Prostate gland (tissue), 2 donors: ENCODE measurements at regions not wholly inside any gene's neighbourhood (a gene's known extent, or its start where the extent isn't known, plus 50 kb on each side); places are given as distances from the start of the nearest gene placed in this dataset.

ENCODE experiments used
- DNase-seq: peaks from one replicate; pipeline ENCODE4 v3.0.0-alpha.2; 2019; ENCODE audit warnings: low spot score
- H3K27ac ChIP-seq, 2 donors: fragments of 200-600 bp; sonication (generic); 2 replicates each; pipeline ENCODE4 v1.5.1; 2017 to 2019
- H3K27me3 ChIP-seq: fragments of 200-600 bp; sonication (generic); replicated peaks from 2 replicates; pipeline ENCODE4 v1.5.1; 2019; ENCODE audit not compliant: insufficient read depth
- H3K36me3 ChIP-seq, 2 donors: fragments of 200-600 bp; sonication (generic); 1 replicate in 1 of 2; 2 replicates in 1 of 2; pipeline versions ENCODE4 v1.5.1 to v1.8.1; 2017 to 2019
- H3K4me1 ChIP-seq: fragments of 200-600 bp; sonication (generic); replicated peaks from 2 replicates; pipeline ENCODE4 v1.5.1; 2019
- H3K4me3 ChIP-seq, 2 donors: fragments of 200-600 bp; sonication (generic); 2 replicates each; pipeline ENCODE4 v1.5.1; 2017 to 2019
- H3K9me3 ChIP-seq: fragments of 200-600 bp; sonication (generic); 2 replicates; pipeline ENCODE4 v1.5.1; 2017
- CTCF ChIP-seq, 4 experiments: fragments of 200-600 bp in 2 of 4; fragments of 450-650 bp in 2 of 4; sonication (generic) in 2 of 4; IDR thresholded peaks; 1 replicate in 3 of 4; 2 replicates in 1 of 4; pipeline ENCODE4 v1.5.1; 2016 to 2019; ENCODE audit warnings: antibody characterized with exemption in 4 of 4, mild to moderate bottlenecking in 2 of 4, moderate library complexity in 2 of 4
- POLR2A ChIP-seq: fragments of 450-650 bp; IDR thresholded peaks from one replicate; pipeline ENCODE4 v1.6.1; 2016; ENCODE audit warnings: antibody characterized with exemption, mild to moderate bottlenecking
- POLR2AphosphoS5 ChIP-seq: sonication (generic); formaldehyde crosslinking; IDR thresholded peaks from one replicate; pipeline ENCODE4 v1.6.1; 2017; ENCODE audit warnings: antibody characterized with exemption
- WGBS: methylation state at CpG from one replicate; pipeline ENCODE4 v1.1.5; 2018; 5-methylcytosine and 5-hydroxymethylcytosine counted together
- intact Hi-C: fragments of 100-400 bp; cut with DNase I; formaldehyde crosslinking; loops from one replicate; pipeline ENCODE4 v1.14.2; 2022

- Histone ChIP-seq H3K36me3 (no peaks in the 10 kb centered on the region), H3K4me1 (no peaks in the 10 kb centered on the region), H3K4me3 (no peak overlapping the region), H3K27ac (no peak overlapping the region), H3K27me3 (no peaks in the 10 kb centered on the region), H3K9me3 (no peaks in the 10 kb centered on the region)
- TF ChIP-seq POLR2A (no peak), CTCF (IDR thresholded peaks at IDR 0.05) (no peak), POLR2AphosphoS5 (no peak)
- intact Hi-C loops, result no loop called here
- DNase-seq, result no peak
- WGBS, result 88% methylated on average over 5 of the region's 5 CpGs
Measured at GRCh38 chr15:79230766-79231165, 51.8 kb upstream of the ANKRD34C start.

DNA sequence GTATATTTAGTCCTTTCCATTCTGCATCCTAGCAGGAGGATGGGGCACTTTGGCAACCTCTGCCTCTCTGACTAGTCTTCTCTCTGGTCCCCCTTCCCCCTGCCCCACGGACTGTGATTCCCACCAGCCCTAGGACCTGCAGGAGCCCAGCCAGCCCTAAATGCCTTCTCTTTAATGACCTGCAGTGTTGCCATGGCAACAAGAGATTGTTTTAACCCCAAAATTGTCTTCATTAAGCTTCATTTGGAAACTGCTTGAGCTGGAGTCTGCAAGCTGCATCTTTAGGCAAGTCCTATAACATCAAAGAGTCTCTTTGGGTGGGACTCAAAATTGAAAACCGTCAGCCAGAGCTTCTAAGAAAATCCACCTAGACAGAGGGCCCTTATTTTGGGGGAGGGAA, 59.7 kb upstream of the ANKRD34C start:
- no peak for TF ChIP-seq POLR2AphosphoS5
- no peak for TF ChIP-seq CTCF (IDR thresholded peaks at IDR 0.05)
- TF ChIP-seq POLR2A, result no peak
- Histone ChIP-seq H3K4me1 (no peaks in the 10 kb centered on the region), H3K27me3 (peaks cover 2% of the 10 kb centered on the region), H3K36me3 (no peaks in the 10 kb centered on the region), H3K4me3 (no peak overlapping the region), H3K9me3 (no peaks in the 10 kb centered on the region), H3K27ac (no peak overlapping the region)
- DNase-seq, result no peak
- intact Hi-C loops, result no loop called here
- 29% methylated on average over 2 of the region's 2 CpGs for WGBS

- Histone ChIP-seq H3K36me3 (no peaks in the 10 kb centered on the region), H3K27me3 (peaks cover 2% of the 10 kb centered on the region), H3K27ac (no peak overlapping the region), H3K4me1 (no peaks in the 10 kb centered on the region), H3K9me3 (no peaks in the 10 kb centered on the region), H3K4me3 (no peak overlapping the region)
- WGBS, result 35% methylated on average over 2 of the region's 2 CpGs
- TF ChIP-seq POLR2AphosphoS5 (no peak), POLR2A (no peak), CTCF (IDR thresholded peaks at IDR 0.05) (no peak)
- intact Hi-C loops, result no loop called here
- no peak for DNase-seq
Measured at GRCh38 chr15:79221696-79222095, 60.8 kb upstream of the ANKRD34C start.

GRCh38 chr15:79219393-79220056, 63.0 kb upstream of the ANKRD34C start:
- no peak for DNase-seq
- H3K4me1 ChIP-seq, result no peaks in the 10 kb centered on the region
- intact Hi-C loops, result no loop called here
- 64% methylated on average over 4 of the region's 4 CpGs for WGBS
- H3K27ac ChIP-seq, result no peak overlapping the region
- no peak for TF ChIP-seq CTCF (IDR thresholded peaks at IDR 0.05)
- no peak for TF ChIP-seq POLR2A
- no peak for TF ChIP-seq POLR2AphosphoS5
- H3K9me3 ChIP-seq, result no peaks in the 10 kb centered on the region
- no peak overlapping the region for H3K4me3 ChIP-seq
- H3K36me3 ChIP-seq, result no peaks in the 10 kb centered on the region
- H3K27me3 ChIP-seq, result peaks cover 2% of the 10 kb centered on the region

- WGBS, result 48% methylated on average over 5 of the region's 5 CpGs
Measured at GRCh38 chr15:79218588-79219200, 63.8 kb upstream of the ANKRD34C start.

More at GRCh38 chr15:79218588-79219200, 63.8 kb upstream of the ANKRD34C start:
- no peak for DNase-seq
- intact Hi-C loops, result no loop called here
- peaks cover 2% of the 10 kb centered on the region for H3K27me3 ChIP-seq
- H3K9me3 ChIP-seq, result no peaks in the 10 kb centered on the region
- H3K4me3 ChIP-seq, result no peak overlapping the region
- H3K27ac ChIP-seq, result no peak overlapping the region
- no peaks in the 10 kb centered on the region for H3K4me1 ChIP-seq
- TF ChIP-seq CTCF (IDR thresholded peaks at IDR 0.05) (no peak), POLR2A (no peak), POLR2AphosphoS5 (no peak)
- H3K36me3 ChIP-seq, result no peaks in the 10 kb centered on the region
